GM19438 (cell line): ENCODE measurements at regions not wholly inside any gene's neighbourhood (a gene's known extent, or its start where the extent isn't known, plus 50 kb on each side); places are given as distances from the start of the nearest gene placed in this dataset.

ENCODE experiments used
- ATAC-seq: cut with Tn5 transposase; IDR thresholded peaks from one replicate; pipeline ENCODE4 v1.9.1; 2021; ENCODE audit warnings: low read depth; ENCODE audit not compliant: unreplicated experiment

- no peak for ATAC-seq
Observed at GRCh38 chr1:244187310-244187709, 136.2 kb downstream of the ZBTB18 start.

GRCh38 chr1:244191581-244191980 is 140.5 kb downstream of the ZBTB18 start:
- ATAC-seq = no peak

GRCh38 chr1:244192325-244192724 is 141.2 kb downstream of the ZBTB18 start:
- no peak for ATAC-seq

GRCh38 chr1:244196571-244197285 is 145.6 kb downstream of the ZBTB18 start:
- ATAC-seq = no peak

- no peak for ATAC-seq
Observed at GRCh38 chr1:244197851-244198375, 146.8 kb downstream of the ZBTB18 start.

GRCh38 chr1:244199902-244200301 is 148.8 kb downstream of the ZBTB18 start:
- no peak for ATAC-seq

GRCh38 chr1:244200596-244200995 is 149.5 kb downstream of the ZBTB18 start:
- no peak for ATAC-seq

- no peak for ATAC-seq
Observed at GRCh38 chr1:244201750-244202149, 150.7 kb downstream of the ZBTB18 start.

GRCh38 chr1:244204004-244204403 is 152.9 kb downstream of the ZBTB18 start:
- ATAC-seq = no peak

- no peak for ATAC-seq
Observed at GRCh38 chr1:244205171-244205570, 154.1 kb downstream of the ZBTB18 start.

- ATAC-seq = no peak
Observed at GRCh38 chr1:244205906-244206305, 154.8 kb downstream of the ZBTB18 start.

GRCh38 chr1:244207042-244207934 is 156.2 kb downstream of the ZBTB18 start:
- ATAC-seq = no peak

- ATAC-seq = no peak
Observed at GRCh38 chr1:244207935-244208244, 156.8 kb downstream of the ZBTB18 start.

GRCh38 chr1:244209955-244210354 is 158.9 kb downstream of the ZBTB18 start:
- ATAC-seq = no peak

- ATAC-seq = no peak
Observed at GRCh38 chr1:244210884-244211558, 159.9 kb downstream of the ZBTB18 start.

- ATAC-seq = no peak
Observed at GRCh38 chr1:244211559-244211944, 160.5 kb downstream of the ZBTB18 start.

- ATAC-seq = no peak
Observed at GRCh38 chr1:244212219-244212618, 161.1 kb downstream of the ZBTB18 start.

GRCh38 chr1:244212797-244213475 is 161.9 kb downstream of the ZBTB18 start:
- no peak for ATAC-seq

GRCh38 chr1:244214009-244214967 is 163.2 kb downstream of the ZBTB18 start:
- no peak for ATAC-seq
